ENCODE measurements at regions not wholly inside any gene's neighbourhood (a gene's known extent, or its start where the extent isn't known, plus 50 kb on each side); places are given as distances from the start of the nearest gene placed in this dataset.
A peak's percentile ranks its signal among the peaks of the same experiment; 100 is the strongest.

- H2AFZ ChIP-seq (ENCODE audit: low read length), result no peak overlapping the region
- H3K4me3 ChIP-seq (ENCODE audit: low read depth, low read length, poor library complexity, severe bottlenecking), result no peak overlapping the region
- H3K79me2 ChIP-seq (ENCODE audit: insufficient read depth, low read length), result no peaks in the 10 kb centered on the region
- H3F3A ChIP-seq (ENCODE audit: insufficient read depth, low read length), result no peaks in the 10 kb centered on the region
- no peaks in the 10 kb centered on the region for H4K20me1 ChIP-seq (ENCODE audit: insufficient read depth, low read length)
- H3K9ac ChIP-seq (ENCODE audit: low read length), result no peak overlapping the region
- H3K27ac ChIP-seq (ENCODE audit: low read depth, low read length, poor library complexity, severe bottlenecking), result no peak overlapping the region
- H3K36me3 ChIP-seq (ENCODE audit: insufficient read depth, low read length), result no peaks in the 10 kb centered on the region
- H3K9me3 ChIP-seq (ENCODE audit: low read length), result no peaks in the 10 kb centered on the region
- no peaks in the 10 kb centered on the region for H3K27me3 ChIP-seq (ENCODE audit: insufficient read depth, low read length)
- no peak overlapping the region for H3K4me2 ChIP-seq (ENCODE audit: low read length)
- peaks cover 7% of the 10 kb centered on the region for H3K4me1 ChIP-seq (ENCODE audit: insufficient read depth, low read length, severe bottlenecking)
- H3K9me2 ChIP-seq (ENCODE audit: low read depth, low read length), result no peaks in the 10 kb centered on the region
- no peak for TF ChIP-seq CTCF (IDR thresholded peaks at IDR 0.05; ENCODE audit: low read length)
These were observed 556.0 kb downstream of the EBF1 start for GRCh38 chr5:158543539-158544387.

GRCh38 chr5:158541536-158542297, 558.0 kb downstream of the EBF1 start:
- H3K27ac ChIP-seq (ENCODE audit: low read depth, low read length, poor library complexity, severe bottlenecking), result no peak overlapping the region
- no peaks in the 10 kb centered on the region for H3F3A ChIP-seq (ENCODE audit: insufficient read depth, low read length)
- no peaks in the 10 kb centered on the region for H3K27me3 ChIP-seq (ENCODE audit: insufficient read depth, low read length)
- no peak for TF ChIP-seq EZH2 (IDR thresholded peaks at IDR 0.05; ENCODE audit: borderline replicate concordance, low read length)
- TF ChIP-seq CTCF (IDR thresholded peaks at IDR 0.05; ENCODE audit: low read length), result no peak
- H3K9me2 ChIP-seq (ENCODE audit: low read depth, low read length), result no peaks in the 10 kb centered on the region
- no peaks in the 10 kb centered on the region for H3K79me2 ChIP-seq (ENCODE audit: insufficient read depth, low read length)
- peaks cover 10% of the 10 kb centered on the region for H3K4me1 ChIP-seq (ENCODE audit: insufficient read depth, low read length, severe bottlenecking)
- no peaks in the 10 kb centered on the region for H3K36me3 ChIP-seq (ENCODE audit: insufficient read depth, low read length)
- no peak overlapping the region for H3K4me3 ChIP-seq (ENCODE audit: low read depth, low read length, poor library complexity, severe bottlenecking)
- peak overlapping the region; percentile 1; the same call in 1 of the 2 replicates for H3K4me2 ChIP-seq (ENCODE audit: low read length)
- H2AFZ ChIP-seq (ENCODE audit: low read length), result peak overlapping the region; percentile 55; the same call in 1 of the 2 replicates
- H3K9me3 ChIP-seq (ENCODE audit: low read length), result no peaks in the 10 kb centered on the region
- no peak overlapping the region for H3K9ac ChIP-seq (ENCODE audit: low read length)
- no peaks in the 10 kb centered on the region for H4K20me1 ChIP-seq (ENCODE audit: insufficient read depth, low read length)

GRCh38 chr5:158538506-158539074, 561.1 kb downstream of the EBF1 start:
- Histone ChIP-seq H3K4me1 (ENCODE audit: insufficient read depth, low read length, severe bottlenecking) (peaks cover 10% of the 10 kb centered on the region), H3K27me3 (ENCODE audit: insufficient read depth, low read length) (no peaks in the 10 kb centered on the region), H3K9ac (ENCODE audit: low read length) (no peak overlapping the region), H3K36me3 (ENCODE audit: insufficient read depth, low read length) (no peaks in the 10 kb centered on the region), H3K27ac (ENCODE audit: low read depth, low read length, poor library complexity, severe bottlenecking) (no peak overlapping the region), H3K4me2 (ENCODE audit: low read length) (no peak overlapping the region), H3F3A (ENCODE audit: insufficient read depth, low read length) (no peaks in the 10 kb centered on the region), H2AFZ (ENCODE audit: low read length) (no peak overlapping the region), H3K4me3 (ENCODE audit: low read depth, low read length, poor library complexity, severe bottlenecking) (no peak overlapping the region), H3K9me2 (ENCODE audit: low read depth, low read length) (no peaks in the 10 kb centered on the region), H3K79me2 (ENCODE audit: insufficient read depth, low read length) (no peaks in the 10 kb centered on the region), H4K20me1 (ENCODE audit: insufficient read depth, low read length) (no peaks in the 10 kb centered on the region), H3K9me3 (ENCODE audit: low read length) (no peaks in the 10 kb centered on the region)
- no peak for TF ChIP-seq EZH2 (IDR thresholded peaks at IDR 0.05; ENCODE audit: borderline replicate concordance, low read length)
- no peak for TF ChIP-seq CTCF (IDR thresholded peaks at IDR 0.05; ENCODE audit: low read length)
